K562 (cell line): ENCODE measurements at regions not wholly inside any gene's neighbourhood (a gene's known extent, or its start where the extent isn't known, plus 50 kb on each side); places are given as distances from the start of the nearest gene placed in this dataset.

Experiments used
- ATAC-seq: fragments of 200-7000 bp; cut with Tn5 transposase; 3 replicates; pipeline ENCODE4 v1.9.1; 2020; ENCODE audit warnings: moderate library complexity
- BruUV-seq: library from RNA; stranded (reverse); fragments of 400-500 nt; replicated peaks from 2 replicates; lab custom pipeline; 2021; lab: Mats Ljungman, UMichigan
- CTCF ChIA-PET: fragments of 300-600 bp; formaldehyde crosslinking; extraction: SDS; loops from one replicate; lab custom pipeline; 2021; ENCODE audit warnings: low intra/inter-chr PET ratio; lab: Yijun Ruan, JAX
- POLR2A ChIA-PET: fragments of 300-600, 350-650 bp; sonication (Branson Sonifier 250); formaldehyde crosslinking; extraction: SDS; loops from one replicate; lab custom pipeline; 2021; ENCODE audit warnings: antibody characterized with exemption, inconsistent platforms; lab: Yijun Ruan, JAX
- DNase-seq, 4 experiments: peaks; one replicate each; pipeline versions ENCODE4 v3.0.0 to v3.0.0-alpha.2; 2011 to 2018; ENCODE audit warnings: low spot score in 3 of 4, mixed read lengths in 3 of 4; ENCODE audit errors: extremely low read depth in 1 of 4
- FAIRE-seq: peaks from 2 replicates; lab custom pipeline; 2011; peaks lifted over from hg19 to GRCh38; lab: Jason Lieb, UNC
- H2AFZ ChIP-seq: 2 replicates; pipeline ENCODE4 v1.6.0; 2011; ENCODE audit warnings: low read depth, low read length, control low read depth, inconsistent platforms
- H3K27ac ChIP-seq: fragments of 200-600 bp; 3 replicates; pipeline ENCODE4 v1.8.0; 2011; ENCODE audit warnings: low read depth, mild to moderate bottlenecking, control low read depth, inconsistent platforms, low read length, moderate library complexity, mixed read lengths; ENCODE audit errors: extremely low read depth
- H3K27me3 ChIP-seq, 2 experiments: fragments of 300-600 bp in 1 of 2; 2 replicates in 1 of 2; 3 replicates in 1 of 2; pipeline versions ENCODE4 v1.6.0 to v1.8.0; 2011; ENCODE audit warnings: inconsistent platforms in 2 of 2, low read length in 2 of 2, mild to moderate bottlenecking in 1 of 2, mixed read lengths in 1 of 2, moderate library complexity in 1 of 2; ENCODE audit not compliant: control insufficient read depth in 2 of 2, insufficient read depth in 2 of 2
- H3K36me3 ChIP-seq: fragments of 300-600 bp; 3 replicates; pipeline ENCODE4 v1.8.0; 2011; ENCODE audit warnings: mild to moderate bottlenecking, low read length, inconsistent platforms; ENCODE audit not compliant: control insufficient read depth, insufficient read depth
- H3K4me1 ChIP-seq, 2 experiments: fragments of 200-600 bp in 1 of 2; replicated peaks in 1 of 2; 2 replicates in 1 of 2; 3 replicates in 1 of 2; pipeline versions ENCODE4 v1.5.1 to v1.8.0; 2011; ENCODE audit warnings: inconsistent platforms in 2 of 2, low read length in 2 of 2, mild to moderate bottlenecking in 1 of 2, mixed read lengths in 1 of 2, moderate library complexity in 1 of 2; ENCODE audit not compliant: control insufficient read depth in 2 of 2, insufficient read depth in 2 of 2
- H3K4me2 ChIP-seq: 2 replicates; pipeline ENCODE4 v1.6.1; 2011; ENCODE audit warnings: low read length, control low read depth, inconsistent platforms, mixed read lengths; ENCODE audit not compliant: insufficient read depth
- H3K4me3 ChIP-seq: fragments of 200-600 bp; sonication (generic), shearing (Covaris generic); 2 replicates; pipeline ENCODE4 v1.5.1; 2016; ENCODE audit warnings: control low read depth, inconsistent platforms
- H3K79me2 ChIP-seq: fragments of 200-600 bp; 3 replicates; pipeline ENCODE4 v1.8.0; 2011; ENCODE audit warnings: low read length, inconsistent platforms; ENCODE audit not compliant: control insufficient read depth, insufficient read depth
- H3K9ac ChIP-seq, 2 experiments: 2 replicates each; pipeline versions ENCODE4 v1.6.0 to v1.6.1; 2011; ENCODE audit warnings: low read depth in 2 of 2, low read length in 2 of 2, control low read depth in 1 of 2, inconsistent platforms in 1 of 2, mild to moderate bottlenecking in 1 of 2, mixed read lengths in 1 of 2; ENCODE audit not compliant: insufficient read depth in 1 of 2
- H3K9me1 ChIP-seq: one replicate; pipeline ENCODE4 v1.6.0; 2011; ENCODE audit warnings: inconsistent platforms, mild to moderate bottlenecking, low read length, moderate library complexity; ENCODE audit not compliant: control insufficient read depth, insufficient read depth
- H3K9me3 ChIP-seq: replicated peaks from 2 replicates; pipeline ENCODE4 v1.5.1; 2011; ENCODE audit warnings: low read depth, low read length, inconsistent platforms; ENCODE audit not compliant: control insufficient read depth, insufficient read depth
- H4K20me1 ChIP-seq: replicated peaks from 2 replicates; pipeline ENCODE4 v1.6.1; 2011; ENCODE audit warnings: low read length, inconsistent platforms, mixed read lengths; ENCODE audit not compliant: control insufficient read depth, insufficient read depth
- BACH1 ChIP-seq: fragments of 200-800 bp; sonication (Bioruptor generic); IDR thresholded peaks from 2 replicates; pipeline ENCODE4 v1.6.1; 2016; ENCODE audit warnings: missing genetic modification characterization, missing compliant biosample characterization
- CHCHD3 ChIP-seq: fragments of 250-450 bp; sonication (Bioruptor Pico); IDR thresholded peaks from 2 replicates; pipeline ENCODE4 v2.1.2; 2022; ENCODE audit warnings: mild to moderate bottlenecking
- DIDO1 ChIP-seq: fragments of 450-650 bp; IDR thresholded peaks from 2 replicates; pipeline ENCODE4 v1.6.1; 2016; ENCODE audit warnings: low read depth, missing biosample characterization, missing genetic modification characterization
- FOXK1 ChIP-seq: sonication (generic); formaldehyde crosslinking; IDR thresholded peaks from 2 replicates; pipeline ENCODE4 v1.8.0; 2022; ENCODE audit warnings: missing genetic modification reagents, mild to moderate bottlenecking, borderline replicate concordance
- RBBP5 ChIP-seq: fragments of 200-600 bp; sonication (generic); IDR thresholded peaks from 2 replicates; pipeline ENCODE4 v1.6.1; 2012; ENCODE audit warnings: borderline replicate concordance, mild to moderate bottlenecking, low read length, control low read depth, inconsistent platforms; ENCODE audit not compliant: insufficient read depth, poor library complexity, severe bottlenecking
- YBX1 ChIP-seq: fragments of 450-650 bp; IDR thresholded peaks from 2 replicates; pipeline ENCODE4 v1.7.1; 2016; ENCODE audit warnings: mild to moderate bottlenecking
- ZBED1 ChIP-seq: IDR thresholded peaks from 2 replicates; pipeline ENCODE4 v1.6.1; 2014
- ZKSCAN8 ChIP-seq: fragments of 200-800 bp; sonication (Bioruptor generic); IDR thresholded peaks from 2 replicates; pipeline ENCODE4 v1.6.1; 2016; ENCODE audit warnings: missing genetic modification characterization, missing compliant biosample characterization
- ZNF140 ChIP-seq: fragments of 250-450 bp; sonication (Bioruptor Pico); IDR thresholded peaks from 2 replicates; pipeline ENCODE4 v1.8.0; 2021; ENCODE audit warnings: moderate library complexity, mild to moderate bottlenecking, inconsistent platforms
- ZNF764 ChIP-seq: fragments of 250-450 bp; sonication (Bioruptor Pico); IDR thresholded peaks from 2 replicates; pipeline ENCODE4 v1.4.0; 2020; ENCODE audit warnings: low read depth, mild to moderate bottlenecking, moderate library complexity
- WGBS: fragments of 100-300 bp; shearing (Covaris generic); methylation state at CpG from one replicate; pipeline ENCODE4 v1.1.6; 2016; ENCODE audit warnings: low coverage, mixed read lengths; ENCODE audit not compliant: insufficient coverage; ENCODE audit errors: missing lambda C conversion rate; 5-methylcytosine and 5-hydroxymethylcytosine counted together
- in situ Hi-C: fragments of 300-500 bp; cut with MboI; formaldehyde crosslinking; loops from 4 replicates; pipeline ENCODE4 v1.15.0; 2018; ENCODE audit warnings: inconsistent platforms, mixed read lengths
- intact Hi-C: fragments of 100-400 bp; cut with micrococcal nuclease; formaldehyde crosslinking; loops from 2 replicates; pipeline ENCODE4 v1.14.2; 2022
- TF ChIP-seq, protein P1 (sequence below): sonication (generic); formaldehyde crosslinking; IDR thresholded peaks from 2 replicates; pipeline ENCODE4 v1.8.0; 2022; ENCODE audit warnings: mild to moderate bottlenecking, missing genetic modification reagents
- TF ChIP-seq, protein P2 (sequence below): fragments of 450-650 bp; IDR thresholded peaks from 2 replicates; pipeline ENCODE4 v1.6.1; 2016; ENCODE audit warnings: missing biosample characterization, missing genetic modification characterization
- TF ChIP-seq, protein P3 (sequence below): fragments of 250-450 bp; sonication (Bioruptor Pico); IDR thresholded peaks from 2 replicates; pipeline ENCODE4 v1.8.0; 2021; ENCODE audit warnings: moderate library complexity, mild to moderate bottlenecking, inconsistent platforms
- TF ChIP-seq, protein P4 (sequence below), 3 experiments: fragments of 200-800 bp in 1 of 3; fragments of 250-450 bp in 1 of 3; fragments of 450-650 bp in 1 of 3; sonication (Bioruptor Pico) in 1 of 3; sonication (Bioruptor generic) in 1 of 3; formaldehyde crosslinking in 1 of 3; IDR thresholded peaks; 2 replicates each; pipeline versions ENCODE4 v1.6.1 to v1.8.0; 2016 to 2022; ENCODE audit warnings: mild to moderate bottlenecking in 2 of 3, missing genetic modification characterization in 2 of 3, missing compliant biosample characterization in 1 of 3, moderate library complexity in 1 of 3

- no peak for TF ChIP-seq FOXK1 (CRISPR knock-in tag)
- TF ChIP-seq ZNF764 (CRISPR knock-in tag) = no peak
- no peak for TF ChIP-seq BACH1 (tag)
- no peak for TF ChIP-seq ZBED1
- TF ChIP-seq ZKSCAN8 (CRISPR knock-in tag) = no peak
- no peak for TF ChIP-seq DIDO1 (tag)
- TF ChIP-seq, protein P1, sequence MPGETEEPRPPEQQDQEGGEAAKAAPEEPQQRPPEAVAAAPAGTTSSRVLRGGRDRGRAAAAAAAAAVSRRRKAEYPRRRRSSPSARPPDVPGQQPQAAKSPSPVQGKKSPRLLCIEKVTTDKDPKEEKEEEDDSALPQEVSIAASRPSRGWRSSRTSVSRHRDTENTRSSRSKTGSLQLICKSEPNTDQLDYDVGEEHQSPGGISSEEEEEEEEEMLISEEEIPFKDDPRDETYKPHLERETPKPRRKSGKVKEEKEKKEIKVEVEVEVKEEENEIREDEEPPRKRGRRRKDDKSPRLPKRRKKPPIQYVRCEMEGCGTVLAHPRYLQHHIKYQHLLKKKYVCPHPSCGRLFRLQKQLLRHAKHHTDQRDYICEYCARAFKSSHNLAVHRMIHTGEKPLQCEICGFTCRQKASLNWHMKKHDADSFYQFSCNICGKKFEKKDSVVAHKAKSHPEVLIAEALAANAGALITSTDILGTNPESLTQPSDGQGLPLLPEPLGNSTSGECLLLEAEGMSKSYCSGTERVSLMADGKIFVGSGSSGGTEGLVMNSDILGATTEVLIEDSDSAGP (CRISPR knock-in tag) = no peak
- no peak for TF ChIP-seq ZNF140 (CRISPR knock-in tag)
- no peak for TF ChIP-seq YBX1
- TF ChIP-seq, protein P2, sequence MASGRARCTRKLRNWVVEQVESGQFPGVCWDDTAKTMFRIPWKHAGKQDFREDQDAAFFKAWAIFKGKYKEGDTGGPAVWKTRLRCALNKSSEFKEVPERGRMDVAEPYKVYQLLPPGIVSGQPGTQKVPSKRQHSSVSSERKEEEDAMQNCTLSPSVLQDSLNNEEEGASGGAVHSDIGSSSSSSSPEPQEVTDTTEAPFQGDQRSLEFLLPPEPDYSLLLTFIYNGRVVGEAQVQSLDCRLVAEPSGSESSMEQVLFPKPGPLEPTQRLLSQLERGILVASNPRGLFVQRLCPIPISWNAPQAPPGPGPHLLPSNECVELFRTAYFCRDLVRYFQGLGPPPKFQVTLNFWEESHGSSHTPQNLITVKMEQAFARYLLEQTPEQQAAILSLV (tag) = no peak
- TF ChIP-seq, protein P3, sequence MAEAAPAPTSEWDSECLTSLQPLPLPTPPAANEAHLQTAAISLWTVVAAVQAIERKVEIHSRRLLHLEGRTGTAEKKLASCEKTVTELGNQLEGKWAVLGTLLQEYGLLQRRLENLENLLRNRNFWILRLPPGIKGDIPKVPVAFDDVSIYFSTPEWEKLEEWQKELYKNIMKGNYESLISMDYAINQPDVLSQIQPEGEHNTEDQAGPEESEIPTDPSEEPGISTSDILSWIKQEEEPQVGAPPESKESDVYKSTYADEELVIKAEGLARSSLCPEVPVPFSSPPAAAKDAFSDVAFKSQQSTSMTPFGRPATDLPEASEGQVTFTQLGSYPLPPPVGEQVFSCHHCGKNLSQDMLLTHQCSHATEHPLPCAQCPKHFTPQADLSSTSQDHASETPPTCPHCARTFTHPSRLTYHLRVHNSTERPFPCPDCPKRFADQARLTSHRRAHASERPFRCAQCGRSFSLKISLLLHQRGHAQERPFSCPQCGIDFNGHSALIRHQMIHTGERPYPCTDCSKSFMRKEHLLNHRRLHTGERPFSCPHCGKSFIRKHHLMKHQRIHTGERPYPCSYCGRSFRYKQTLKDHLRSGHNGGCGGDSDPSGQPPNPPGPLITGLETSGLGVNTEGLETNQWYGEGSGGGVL (CRISPR knock-in tag) = no peak
- TF ChIP-seq CHCHD3 (CRISPR knock-in tag) = no peak
- TF ChIP-seq, protein P4, sequence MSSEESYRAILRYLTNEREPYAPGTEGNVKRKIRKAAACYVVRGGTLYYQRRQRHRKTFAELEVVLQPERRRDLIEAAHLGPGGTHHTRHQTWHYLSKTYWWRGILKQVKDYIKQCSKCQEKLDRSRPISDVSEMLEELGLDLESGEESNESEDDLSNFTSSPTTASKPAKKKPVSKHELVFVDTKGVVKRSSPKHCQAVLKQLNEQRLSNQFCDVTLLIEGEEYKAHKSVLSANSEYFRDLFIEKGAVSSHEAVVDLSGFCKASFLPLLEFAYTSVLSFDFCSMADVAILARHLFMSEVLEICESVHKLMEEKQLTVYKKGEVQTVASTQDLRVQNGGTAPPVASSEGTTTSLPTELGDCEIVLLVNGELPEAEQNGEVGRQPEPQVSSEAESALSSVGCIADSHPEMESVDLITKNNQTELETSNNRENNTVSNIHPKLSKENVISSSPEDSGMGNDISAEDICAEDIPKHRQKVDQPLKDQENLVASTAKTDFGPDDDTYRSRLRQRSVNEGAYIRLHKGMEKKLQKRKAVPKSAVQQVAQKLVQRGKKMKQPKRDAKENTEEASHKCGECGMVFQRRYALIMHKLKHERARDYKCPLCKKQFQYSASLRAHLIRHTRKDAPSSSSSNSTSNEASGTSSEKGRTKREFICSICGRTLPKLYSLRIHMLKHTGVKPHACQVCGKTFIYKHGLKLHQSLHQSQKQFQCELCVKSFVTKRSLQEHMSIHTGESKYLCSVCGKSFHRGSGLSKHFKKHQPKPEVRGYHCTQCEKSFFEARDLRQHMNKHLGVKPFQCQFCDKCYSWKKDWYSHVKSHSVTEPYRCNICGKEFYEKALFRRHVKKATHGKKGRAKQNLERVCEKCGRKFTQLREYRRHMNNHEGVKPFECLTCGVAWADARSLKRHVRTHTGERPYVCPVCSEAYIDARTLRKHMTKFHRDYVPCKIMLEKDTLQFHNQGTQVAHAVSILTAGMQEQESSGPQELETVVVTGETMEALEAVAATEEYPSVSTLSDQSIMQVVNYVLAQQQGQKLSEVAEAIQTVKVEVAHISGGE (CRISPR knock-in tag; IDR thresholded peaks at IDR 0.05) = no peak
- TF ChIP-seq RBBP5 = no peak
- TF ChIP-seq, all 486 proteins: peak for 0
- intact Hi-C loops = no loop called here
- FAIRE-seq (no peak), ATAC-seq (no peak), DNase-seq (no peak)
- H3K4me3 ChIP-seq = no peak overlapping the region
- H3K9ac ChIP-seq = no peak overlapping the region
- POLR2A ChIA-PET = no interaction called here
- no peaks in the 10 kb centered on the region for H4K20me1 ChIP-seq
- no peaks in the 10 kb centered on the region for H3K36me3 ChIP-seq
- no peak overlapping the region for H3K27ac ChIP-seq
- no peaks in the 10 kb centered on the region for H3K9me3 ChIP-seq
- no peak overlapping the region for H2AFZ ChIP-seq
- in situ Hi-C loops = no loop called here
- no peak overlapping the region for H3K4me2 ChIP-seq
- CTCF ChIA-PET = no interaction called here
- no peaks in the 10 kb centered on the region for H3K4me1 ChIP-seq
- H3K9me1 ChIP-seq = no peaks in the 10 kb centered on the region
- peaks cover 0 to 2% of the 10 kb centered on the region in 2 experiments; a peak in 1 of 5 replicates for H3K27me3 ChIP-seq
- no peaks in the 10 kb centered on the region for H3K79me2 ChIP-seq
- no TSS peak for BruUV-seq
- WGBS = 2% methylated on average over 5 of the region's 5 CpGs
These were observed 844.3 kb upstream of the NR2F2 start for GRCh38 chr15:95486224-95486623.
